Mesenchymal stem cell (in vitro differentiated cells and primary cell): ENCODE measurements at regions not wholly inside any gene's neighbourhood (a gene's known extent, or its start where the extent isn't known, plus 50 kb on each side); places are given as distances from the start of the nearest gene placed in this dataset.
A peak's percentile ranks its signal among the peaks of the same experiment; 100 is the strongest.

ENCODE experiments used
- DNase-seq: peaks from one replicate; pipeline ENCODE4 v3.0.0-alpha.2; 2013
- H2AFZ ChIP-seq: one replicate; pipeline ENCODE4 v1.6.1; 2013; ENCODE audit warnings: low read depth, mild to moderate bottlenecking, control low read depth, inconsistent platforms, low read length, moderate library complexity
- H2AK5ac ChIP-seq: 2 replicates; pipeline ENCODE4 v1.6.1; 2013; ENCODE audit warnings: low read length, moderate library complexity, mild to moderate bottlenecking, inconsistent platforms; ENCODE audit not compliant: severe bottlenecking
- H2BK120ac ChIP-seq: one replicate; pipeline ENCODE4 v1.6.1; 2013; ENCODE audit warnings: low read depth, mild to moderate bottlenecking, inconsistent platforms, low read length, moderate library complexity
- H2BK12ac ChIP-seq, 2 experiments: one replicate each; pipeline ENCODE4 v1.6.1; 2013; ENCODE audit warnings: inconsistent platforms in 2 of 2, low read length in 2 of 2, mild to moderate bottlenecking in 2 of 2, moderate library complexity in 2 of 2, control low read depth in 1 of 2
- H2BK15ac ChIP-seq: one replicate; pipeline ENCODE4 v1.6.1; 2013; ENCODE audit warnings: mild to moderate bottlenecking, low read depth, inconsistent platforms; ENCODE audit not compliant: poor library complexity, severe bottlenecking
- H2BK5ac ChIP-seq: 2 replicates; pipeline ENCODE4 v1.6.1; 2013; ENCODE audit warnings: low read depth, mild to moderate bottlenecking, low read length, control low read depth, inconsistent platforms; ENCODE audit not compliant: poor library complexity, severe bottlenecking
- H3K14ac ChIP-seq, 2 experiments: one replicate each; pipeline ENCODE4 v1.6.1; 2013; ENCODE audit warnings: inconsistent platforms in 2 of 2, low read length in 2 of 2, control low read depth in 1 of 2, mild to moderate bottlenecking in 1 of 2, moderate library complexity in 1 of 2
- H3K18ac ChIP-seq, 2 experiments: one replicate each; pipeline ENCODE4 v1.6.1; 2013; ENCODE audit warnings: inconsistent platforms in 2 of 2, low read length in 2 of 2, control low read depth in 1 of 2, low read depth in 1 of 2, mild to moderate bottlenecking in 1 of 2
- H3K23ac ChIP-seq, 2 experiments: one replicate each; pipeline ENCODE4 v1.6.1; 2013; ENCODE audit warnings: inconsistent platforms in 2 of 2, low read length in 2 of 2, mild to moderate bottlenecking in 2 of 2, moderate library complexity in 2 of 2, control low read depth in 1 of 2
- H3K27ac ChIP-seq: 2 replicates; pipeline ENCODE4 v1.5.1; 2013; ENCODE audit warnings: mild to moderate bottlenecking, moderate library complexity, low read length, control low read depth, inconsistent platforms; ENCODE audit not compliant: poor library complexity, severe bottlenecking
- H3K27me3 ChIP-seq, 2 experiments: 2 replicates each; pipeline versions ENCODE4 v1.6.1 to v1.7.0; 2013; ENCODE audit warnings: low read length in 2 of 2, mild to moderate bottlenecking in 2 of 2, moderate library complexity in 2 of 2, control low read depth in 1 of 2, inconsistent platforms in 1 of 2; ENCODE audit not compliant: control insufficient read depth in 1 of 2, insufficient read depth in 1 of 2
- H3K36me3 ChIP-seq, 2 experiments: 2 replicates each; pipeline versions ENCODE4 v1.6.1 to v1.7.0; 2013; ENCODE audit warnings: low read length in 2 of 2, control low read depth in 1 of 2, inconsistent platforms in 1 of 2, low read depth in 1 of 2, mild to moderate bottlenecking in 1 of 2; ENCODE audit not compliant: insufficient read depth in 2 of 2, control insufficient read depth in 1 of 2
- H3K4ac ChIP-seq, 2 experiments: one replicate each; pipeline ENCODE4 v1.6.1; 2013; ENCODE audit warnings: inconsistent platforms in 2 of 2, low read length in 2 of 2, mild to moderate bottlenecking in 2 of 2, moderate library complexity in 2 of 2, control low read depth in 1 of 2, low read depth in 1 of 2
- H3K4me1 ChIP-seq: 2 replicates; pipeline ENCODE4 v1.6.1; 2013; ENCODE audit warnings: low read depth, low read length, control low read depth; ENCODE audit not compliant: control insufficient read depth, insufficient read depth
- H3K4me2 ChIP-seq: 2 replicates; pipeline ENCODE4 v1.6.1; 2013; ENCODE audit warnings: low read length, mild to moderate bottlenecking, inconsistent platforms; ENCODE audit not compliant: poor library complexity, severe bottlenecking
- H3K4me3 ChIP-seq, 2 experiments: 2 replicates each; pipeline versions ENCODE4 v1.5.1 to v1.7.0; 2013; ENCODE audit warnings: low read length in 2 of 2, mild to moderate bottlenecking in 2 of 2, control low read depth in 1 of 2, low read depth in 1 of 2; ENCODE audit not compliant: insufficient read depth in 1 of 2
- H3K79me1 ChIP-seq: replicated peaks from 2 replicates; pipeline ENCODE4 v1.6.1; 2013; ENCODE audit warnings: mild to moderate bottlenecking, control low read depth, low read length, inconsistent platforms; ENCODE audit not compliant: poor library complexity, severe bottlenecking
- H3K9ac ChIP-seq: 2 replicates; pipeline ENCODE4 v1.7.0; 2013; ENCODE audit warnings: mild to moderate bottlenecking, low read length, moderate library complexity
- H3K9me3 ChIP-seq: 2 replicates; pipeline ENCODE4 v1.7.0; 2013; ENCODE audit warnings: mild to moderate bottlenecking, low read length; ENCODE audit not compliant: control insufficient read depth
- H4K8ac ChIP-seq: one replicate; pipeline ENCODE4 v1.6.1; 2013; ENCODE audit warnings: inconsistent platforms, mild to moderate bottlenecking, low read length, moderate library complexity
- H4K91ac ChIP-seq: one replicate; pipeline ENCODE4 v1.6.1; 2013; ENCODE audit warnings: mild to moderate bottlenecking, low read length, inconsistent platforms
- WGBS: methylation state at CpG from one replicate; pipeline ENCODE4 v1.1.7; 2013; ENCODE audit warnings: mixed read lengths; 5-methylcytosine and 5-hydroxymethylcytosine counted together

- Histone ChIP-seq H3K4me2 (no peak overlapping the region), H3K14ac (no peak overlapping the region), H4K91ac (no peak overlapping the region), H2BK120ac (no peak overlapping the region), H3K4me3 (no peak overlapping the region), H2BK5ac (no peak overlapping the region), H2AK5ac (no peak overlapping the region), H3K9me3 (no peaks in the 10 kb centered on the region), H3K27me3 (no peaks in the 10 kb centered on the region), H3K36me3 (no peaks in the 10 kb centered on the region), H3K9ac (no peak overlapping the region), H4K8ac (no peak overlapping the region), H3K27ac (no peak overlapping the region), H3K23ac (no peak overlapping the region), H3K4me1 (no peaks in the 10 kb centered on the region), H2AFZ (no peak overlapping the region), H2BK15ac (no peak overlapping the region), H3K18ac (no peak overlapping the region), H2BK12ac (no peak overlapping the region), H3K4ac (no peak overlapping the region), H3K79me1 (no peaks in the 10 kb centered on the region)
- 79% methylated on average over 9 of the region's 9 CpGs for WGBS
- peak; percentile 17 for DNase-seq
Observed at GRCh38 chr4:24244663-24245490, 339.5 kb downstream of the DHX15 start.

- Histone ChIP-seq H3K9me3 (no peaks in the 10 kb centered on the region), H3K4me2 (no peak overlapping the region), H3K18ac (no peak overlapping the region), H2AFZ (no peak overlapping the region), H3K4me1 (no peaks in the 10 kb centered on the region), H3K4me3 (no peak overlapping the region), H2BK120ac (no peak overlapping the region), H2BK15ac (no peak overlapping the region), H4K91ac (no peak overlapping the region), H4K8ac (no peak overlapping the region), H3K27me3 (no peaks in the 10 kb centered on the region), H3K36me3 (no peaks in the 10 kb centered on the region), H3K79me1 (no peaks in the 10 kb centered on the region), H3K9ac (no peak overlapping the region), H2BK12ac (no peak overlapping the region), H2BK5ac (no peak overlapping the region), H3K23ac (no peak overlapping the region), H3K14ac (no peak overlapping the region), H2AK5ac (no peak overlapping the region), H3K4ac (no peak overlapping the region), H3K27ac (no peak overlapping the region)
- 83% methylated on average over 1 of the region's 2 CpGs for WGBS
- no peak for DNase-seq
Observed at GRCh38 chr4:24243641-24244040, 340.7 kb downstream of the DHX15 start.

DNA sequence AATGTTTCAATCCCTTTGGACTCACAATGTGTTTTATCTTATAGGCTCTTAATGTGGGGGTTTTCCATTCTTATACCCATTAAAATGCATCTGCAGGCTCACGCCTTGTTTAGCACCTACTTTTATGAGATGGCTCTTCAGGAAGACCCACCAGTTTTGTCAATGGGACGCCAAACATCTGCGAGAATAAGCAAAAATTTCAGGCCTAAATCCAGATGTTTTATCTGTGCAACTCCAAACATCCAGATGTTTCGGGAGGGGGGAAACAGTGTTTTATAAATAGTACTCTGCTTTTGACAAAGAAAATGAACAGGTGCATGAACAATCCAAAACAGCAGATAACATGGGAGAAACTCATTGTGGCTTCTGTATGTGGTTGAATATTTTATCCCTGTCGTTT is 342.8 kb downstream of the DHX15 start:
- Histone ChIP-seq H4K8ac (no peak overlapping the region), H3K23ac (no peak overlapping the region), H3K9ac (no peak overlapping the region), H2AFZ (no peak overlapping the region), H3K79me1 (no peaks in the 10 kb centered on the region), H2BK5ac (no peak overlapping the region), H3K18ac (no peak overlapping the region), H3K4me3 (no peak overlapping the region), H2AK5ac (no peak overlapping the region), H3K4me1 (no peaks in the 10 kb centered on the region), H3K27me3 (no peaks in the 10 kb centered on the region), H3K4me2 (no peak overlapping the region), H2BK120ac (no peak overlapping the region), H4K91ac (no peak overlapping the region), H3K14ac (no peak overlapping the region), H3K36me3 (no peaks in the 10 kb centered on the region), H3K27ac (no peak overlapping the region), H3K9me3 (no peaks in the 10 kb centered on the region), H2BK15ac (no peak overlapping the region), H3K4ac (no peak overlapping the region), H2BK12ac (no peak overlapping the region)
- DNase-seq, result no peak
- 86% methylated on average over 5 of the region's 5 CpGs for WGBS

GRCh38 chr4:24240655-24241054 is 343.7 kb downstream of the DHX15 start:
- H3K4ac ChIP-seq, result no peak overlapping the region
- H3K23ac ChIP-seq, result no peak overlapping the region
- no peaks in the 10 kb centered on the region for H3K4me1 ChIP-seq
- H3K9me3 ChIP-seq, result no peaks in the 10 kb centered on the region
- no peak overlapping the region for H2AFZ ChIP-seq
- no peak overlapping the region for H4K91ac ChIP-seq
- H3K9ac ChIP-seq, result no peak overlapping the region
- no peak overlapping the region for H2BK15ac ChIP-seq
- no peaks in the 10 kb centered on the region for H3K27me3 ChIP-seq
- H3K36me3 ChIP-seq, result no peaks in the 10 kb centered on the region
- H4K8ac ChIP-seq, result no peak overlapping the region
- no peak overlapping the region for H2BK120ac ChIP-seq
- no peaks in the 10 kb centered on the region for H3K79me1 ChIP-seq
- H2AK5ac ChIP-seq, result no peak overlapping the region
- no peak overlapping the region for H3K14ac ChIP-seq
- no peak overlapping the region for H3K27ac ChIP-seq
- no peak overlapping the region for H2BK5ac ChIP-seq
- no peak overlapping the region for H3K4me2 ChIP-seq
- no peak for DNase-seq
- no peak overlapping the region for H2BK12ac ChIP-seq
- H3K18ac ChIP-seq, result no peak overlapping the region
- no peak overlapping the region for H3K4me3 ChIP-seq
